ENCODE measurements at regions not wholly inside any gene's neighbourhood (a gene's known extent, or its start where the extent isn't known, plus 50 kb on each side); places are given as distances from the start of the nearest gene placed in this dataset.

DNA sequence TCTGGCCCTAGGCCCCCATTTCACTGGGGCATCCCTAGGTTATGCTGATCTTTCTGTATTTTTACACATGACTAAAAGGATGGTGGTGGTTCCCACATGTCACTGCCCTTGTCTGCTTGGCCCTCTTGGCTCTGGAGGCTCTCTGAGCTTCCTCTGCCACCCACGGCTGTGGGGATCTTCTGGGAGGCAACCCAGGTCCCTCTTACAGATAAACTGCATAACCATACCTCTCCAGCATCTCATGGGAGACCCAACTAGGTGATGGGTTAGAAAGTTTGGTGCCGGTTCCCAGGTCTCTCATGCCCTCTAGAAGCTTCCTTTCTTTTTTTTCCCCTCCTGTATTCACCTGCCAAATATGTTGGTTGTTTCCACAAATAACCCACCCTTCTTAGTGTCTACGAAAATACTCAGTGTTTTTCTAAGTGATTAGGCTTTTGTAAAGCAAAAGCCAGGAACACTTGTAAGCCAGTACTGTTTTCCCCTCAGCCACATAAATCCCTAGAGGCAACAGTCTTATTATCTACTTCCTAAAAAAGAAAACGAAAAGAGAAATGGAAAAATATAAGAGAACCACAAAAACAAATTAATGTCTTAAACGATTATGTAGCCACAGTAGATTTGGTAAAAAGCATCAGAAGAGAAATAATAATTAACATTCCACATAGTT is 71.7 kb upstream of the SMLR1 start:
- DNase-seq (ENCODE audit: extremely low read depth, low read depth), result no peak

DNA sequence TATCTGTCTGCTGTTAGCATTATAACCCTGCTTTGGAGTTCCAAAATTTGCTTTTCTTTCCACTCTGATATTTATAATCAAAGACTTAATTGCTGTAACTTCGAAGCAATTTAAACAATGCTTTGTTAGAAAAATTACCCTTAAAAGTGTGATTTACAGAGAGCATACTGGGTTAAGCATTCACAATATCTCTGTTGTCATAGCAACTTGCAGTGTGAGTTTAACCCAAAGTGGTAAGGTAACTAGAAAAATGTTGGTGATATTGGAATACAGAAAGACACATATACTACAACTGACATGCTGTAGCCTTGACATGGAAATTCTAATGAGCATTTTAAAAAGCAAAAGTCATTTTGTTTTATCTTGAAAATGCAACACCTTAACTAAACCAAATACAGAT is 70.4 kb upstream of the SMLR1 start:
- no peak for DNase-seq (ENCODE audit: extremely low read depth, low read depth)

GRCh38 chr6:130758813-130759212 is 68.4 kb upstream of the SMLR1 start:
- no peak for DNase-seq (ENCODE audit: extremely low read depth, low read depth)

DNA sequence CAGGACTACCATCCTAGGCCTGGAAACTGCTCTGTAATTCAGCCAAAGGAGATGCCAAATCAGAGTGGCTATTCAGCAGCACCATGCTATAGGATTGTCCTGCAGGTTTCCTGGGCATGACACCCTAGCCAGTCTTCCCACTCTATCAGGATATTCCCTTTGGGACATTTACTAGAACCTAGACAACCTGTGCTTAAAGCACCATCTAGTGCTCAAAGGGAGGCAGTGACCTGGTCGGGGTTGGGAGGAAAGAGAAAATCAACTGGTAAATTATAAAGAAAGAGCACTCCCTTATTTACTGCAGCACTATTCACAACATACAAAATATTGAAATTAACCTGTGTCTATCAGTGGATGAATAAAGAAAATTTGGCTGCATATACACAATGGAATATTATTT is 67.2 kb upstream of the SMLR1 start:
- DNase-seq (ENCODE audit: extremely low read depth, low read depth), result no peak

DNA sequence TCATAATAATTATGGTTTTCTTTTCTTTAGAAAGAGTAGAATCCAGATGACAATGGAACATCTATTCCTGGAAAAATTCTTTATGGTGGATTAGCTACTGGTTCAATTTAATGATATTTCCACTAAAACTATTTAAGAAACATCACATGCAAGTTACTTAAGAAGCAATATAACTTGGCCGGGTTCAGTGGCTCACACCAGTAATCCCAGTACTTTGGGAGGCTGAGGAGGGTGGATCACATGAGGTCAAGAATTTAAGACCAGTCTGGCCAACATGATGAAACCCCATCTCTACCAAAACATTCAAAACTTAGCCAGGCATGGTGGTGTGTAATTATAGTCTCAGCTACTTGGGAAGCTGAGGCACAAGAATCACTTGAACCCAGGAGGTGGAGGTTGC is 65.9 kb upstream of the SMLR1 start:
- DNase-seq (ENCODE audit: extremely low read depth, low read depth), result no peak

GRCh38 chr6:130765181-130765727 is 62.0 kb upstream of the SMLR1 start:
- no peak for DNase-seq (ENCODE audit: extremely low read depth, low read depth)

DNA sequence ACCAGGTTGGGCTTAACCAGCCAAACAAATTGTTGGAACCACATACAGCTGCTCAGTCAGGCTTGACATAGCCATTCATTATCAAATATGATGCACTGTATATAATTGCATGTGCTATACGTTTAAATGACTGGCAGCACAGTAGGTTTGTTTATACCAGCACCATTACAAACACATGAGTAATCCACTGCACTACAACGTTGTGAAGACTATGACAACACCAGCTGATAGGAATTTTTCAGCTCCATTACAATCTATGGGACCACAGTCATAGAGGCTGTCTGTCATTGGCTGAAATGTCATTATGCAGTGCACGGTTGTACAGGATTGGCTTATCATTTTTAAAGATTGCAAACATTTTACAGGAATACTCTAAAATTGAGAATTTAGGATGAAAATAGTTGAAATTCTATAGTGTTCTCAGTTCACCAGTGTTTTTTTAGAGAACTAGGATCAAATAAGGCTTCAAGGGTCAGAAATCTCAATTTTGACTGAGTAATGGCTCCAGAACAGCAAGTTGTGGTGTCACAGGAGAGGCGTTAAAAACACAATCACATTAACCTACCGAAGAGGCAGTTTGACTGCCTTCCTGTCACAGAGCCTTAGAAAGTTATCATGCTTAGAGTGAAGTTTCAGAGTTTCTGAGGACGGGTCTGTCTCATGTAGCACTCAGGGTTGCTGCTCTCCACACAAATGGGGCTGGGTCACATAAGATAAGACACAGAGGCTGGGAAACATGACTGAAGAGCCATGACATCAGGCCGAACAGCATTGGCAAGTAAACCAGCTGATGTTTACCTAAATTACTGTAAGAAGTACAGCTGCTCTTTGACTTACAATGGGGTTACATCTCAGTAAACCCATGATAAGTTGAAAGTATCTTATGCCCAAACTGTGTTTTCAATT is 60.7 kb upstream of the SMLR1 start:
- no peak for DNase-seq (ENCODE audit: extremely low read depth, low read depth)

GRCh38 chr6:130769861-130770260 is 57.3 kb upstream of the SMLR1 start:
- no peak for DNase-seq (ENCODE audit: extremely low read depth, low read depth)

DNA sequence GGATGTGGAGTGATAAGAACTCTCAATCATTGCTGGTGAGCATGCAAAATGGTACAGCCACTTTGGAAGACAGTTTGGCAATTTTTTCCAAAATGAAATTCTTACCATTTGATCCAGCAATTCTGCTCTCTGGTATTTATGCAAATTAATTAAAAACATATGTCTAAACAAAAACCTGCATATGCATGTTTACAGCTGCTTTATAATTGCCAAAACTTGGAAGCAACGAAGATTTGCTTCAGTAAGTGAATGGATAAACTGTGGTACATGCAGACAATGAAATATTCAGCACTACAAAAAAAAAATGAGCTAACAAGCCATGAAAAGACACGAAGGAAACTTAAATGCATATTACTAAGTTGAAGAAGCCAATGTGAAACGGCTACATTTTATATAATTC is 55.5 kb upstream of the SMLR1 start:
- DNase-seq (ENCODE audit: extremely low read depth, low read depth), result no peak

DNA sequence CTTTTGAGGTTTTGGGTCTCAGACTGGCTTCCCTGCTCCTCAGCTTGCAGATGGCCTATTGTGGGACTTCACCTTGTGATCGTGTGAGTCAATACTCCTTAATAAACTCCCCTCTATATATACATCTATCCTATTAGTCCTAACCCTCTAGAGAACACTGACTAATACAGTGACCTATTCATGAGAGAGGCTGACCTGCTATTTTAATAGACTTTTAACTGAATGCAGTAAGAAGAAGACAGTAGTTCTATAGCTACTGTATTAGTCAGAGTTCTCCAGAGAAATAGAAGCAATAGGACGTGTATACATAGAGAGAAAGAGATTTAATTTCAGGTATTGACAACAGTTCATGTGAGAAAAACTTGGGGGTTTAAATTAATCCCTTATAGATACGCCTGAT is 53.3 kb upstream of the SMLR1 start:
- DNase-seq (ENCODE audit: extremely low read depth, low read depth), result no peak

- DNase-seq (ENCODE audit: extremely low read depth, low read depth), result no peak
These were observed 51.7 kb upstream of the SMLR1 start for GRCh38 chr6:130775411-130776012.

DNA sequence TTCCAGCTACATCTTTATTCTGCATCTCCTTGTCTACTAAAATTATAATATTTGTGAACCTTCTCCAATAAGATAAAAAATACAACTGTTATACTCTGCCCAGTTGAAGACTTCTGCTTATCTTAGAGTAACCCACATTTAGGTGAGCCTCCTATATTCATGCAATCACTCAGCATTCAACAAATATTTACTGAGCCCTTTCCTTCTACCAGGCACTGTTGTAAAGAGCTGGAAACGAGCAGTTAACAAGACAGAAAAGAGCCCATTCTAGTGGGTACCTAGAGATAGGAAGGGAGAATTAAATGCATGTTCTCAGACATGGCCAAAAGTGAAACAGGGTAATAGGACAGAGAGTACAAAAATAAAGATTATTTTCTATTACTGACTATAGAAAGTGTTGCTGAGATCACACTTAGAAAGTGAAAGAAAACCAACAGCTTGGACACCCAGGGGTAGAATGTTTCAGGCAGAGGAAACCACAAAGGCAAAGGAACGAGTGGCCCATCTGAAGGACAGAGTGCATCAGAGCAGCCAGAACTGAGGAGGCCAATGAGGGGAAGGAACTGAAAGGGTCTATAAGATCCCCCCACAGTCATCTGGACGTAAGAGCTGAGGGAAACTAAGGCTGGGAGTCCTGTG is 50.8 kb upstream of the SMLR1 start:
- DNase-seq (ENCODE audit: extremely low read depth, low read depth), result no peak

Small RNA genes in the stretch of these regions (small RNA-seq; reads per million reads assigned to genes)
- 0 reads per million in 2 experiments for gene RF00019
